ENCODE measurements at regions not wholly inside any gene's neighbourhood (a gene's known extent, or its start where the extent isn't known, plus 50 kb on each side); places are given as distances from the start of the nearest gene placed in this dataset.

DNA sequence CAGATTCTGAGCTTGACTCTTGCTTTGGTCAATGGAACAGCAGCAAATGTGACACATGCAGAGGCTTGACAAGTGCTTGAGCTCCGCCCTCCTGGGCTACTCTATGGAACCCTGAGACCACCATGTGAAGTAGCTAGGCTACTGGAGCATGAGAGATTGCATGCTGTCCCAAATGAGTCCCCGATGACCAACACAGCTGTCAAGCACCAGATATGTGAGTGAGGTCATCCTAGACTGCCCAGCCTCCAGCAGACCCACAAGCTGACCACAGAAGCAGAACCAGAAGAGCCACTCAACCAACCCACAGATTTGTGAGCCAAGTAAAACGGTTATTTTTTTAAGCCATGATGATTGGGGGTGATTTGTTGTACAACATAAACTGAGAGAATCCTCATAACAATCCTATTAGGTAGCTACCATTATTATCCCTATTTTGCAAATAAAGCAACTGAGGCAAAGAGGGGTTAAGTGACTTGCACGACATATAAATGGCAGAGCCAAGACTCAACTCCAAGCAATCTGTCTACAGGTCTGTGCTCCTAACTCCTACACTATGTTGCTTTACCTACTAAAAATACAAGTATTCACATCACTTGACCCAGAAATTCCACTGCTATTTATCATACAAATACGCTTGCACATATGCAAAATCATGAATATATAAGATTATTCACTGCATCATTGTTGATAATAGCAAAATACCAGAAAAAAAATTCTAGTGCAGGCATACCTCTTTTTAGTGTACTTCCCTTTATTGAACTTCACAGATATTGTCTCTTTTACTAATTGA is 136.2 kb downstream of the NDUFA12 start:
- H3K27ac ChIP-seq (ENCODE audit: insufficient read depth, low read depth, low read length): no peak overlapping the region
- H4K20me1 ChIP-seq (replicated peaks; ENCODE audit: control insufficient read depth, extremely low read depth, insufficient read depth, low read length): no peaks in the 10 kb centered on the region
- H3K79me2 ChIP-seq (ENCODE audit: control insufficient read depth, insufficient read depth, low read length): no peaks in the 10 kb centered on the region
- FAIRE-seq (no peak), DNase-seq (ENCODE audit: low read depth, low spot score) (no peak)
- no peaks in the 10 kb centered on the region for H3K36me3 ChIP-seq (ENCODE audit: control insufficient read depth in 2 of 2, extremely low read depth in 1 of 2, insufficient read depth in 2 of 2, low read length in 2 of 2)
- peaks cover 18 to 23% of the 10 kb centered on the region in 2 experiments for H3K27me3 ChIP-seq (ENCODE audit: control insufficient read depth in 2 of 2, insufficient read depth in 2 of 2, low read length in 2 of 2)
- no peaks in the 10 kb centered on the region for H3K4me1 ChIP-seq (ENCODE audit: control insufficient read depth, extremely low read depth, insufficient read depth, low read length)
- ChIA-PET POLR2A (no interaction called here), CTCF (no interaction called here)
- BruUV-seq (replicated peaks): no TSS peak
- intact Hi-C loops (cut with micrococcal nuclease): no loop called here
- no peak overlapping the region for H3K4me2 ChIP-seq (ENCODE audit: insufficient read depth, low read length)
- H3K4me3 ChIP-seq (replicated peaks in 1 of 3; ENCODE audit: insufficient read depth in 1 of 3, low read depth in 1 of 3, low read length in 3 of 3): no peak overlapping the region
- TF ChIP-seq POLR2A (IDR thresholded peaks at IDR 0.05; ENCODE audit: low read depth, low read length) (no peak), FOS (IDR thresholded peaks at IDR 0.05; ENCODE audit: borderline replicate concordance, insufficient read depth, low read length) (no peak), EZH2 (IDR thresholded peaks at IDR 0.05; ENCODE audit: borderline replicate concordance, low read depth, low read length, severe bottlenecking) (no peak), GATA2 (IDR thresholded peaks at IDR 0.05; ENCODE audit: insufficient read depth, insufficient read length, low read depth, low read length) (no peak), JUN (IDR thresholded peaks at IDR 0.05; ENCODE audit: borderline replicate concordance, insufficient read depth, insufficient read length, low read depth) (no peak), POLR2AphosphoS5 (IDR thresholded peaks at IDR 0.05; ENCODE audit: insufficient read depth, low read depth, low read length) (no peak), MYC (IDR thresholded peaks at IDR 0.05; ENCODE audit: low read depth, low read length) (no peak)
- TF ChIP-seq, protein P1, sequence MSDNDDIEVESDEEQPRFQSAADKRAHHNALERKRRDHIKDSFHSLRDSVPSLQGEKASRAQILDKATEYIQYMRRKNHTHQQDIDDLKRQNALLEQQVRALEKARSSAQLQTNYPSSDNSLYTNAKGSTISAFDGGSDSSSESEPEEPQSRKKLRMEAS (IDR thresholded peaks at IDR 0.05; ENCODE audit: insufficient read depth, insufficient read length): no peak
- TF ChIP-seq, protein P2, sequence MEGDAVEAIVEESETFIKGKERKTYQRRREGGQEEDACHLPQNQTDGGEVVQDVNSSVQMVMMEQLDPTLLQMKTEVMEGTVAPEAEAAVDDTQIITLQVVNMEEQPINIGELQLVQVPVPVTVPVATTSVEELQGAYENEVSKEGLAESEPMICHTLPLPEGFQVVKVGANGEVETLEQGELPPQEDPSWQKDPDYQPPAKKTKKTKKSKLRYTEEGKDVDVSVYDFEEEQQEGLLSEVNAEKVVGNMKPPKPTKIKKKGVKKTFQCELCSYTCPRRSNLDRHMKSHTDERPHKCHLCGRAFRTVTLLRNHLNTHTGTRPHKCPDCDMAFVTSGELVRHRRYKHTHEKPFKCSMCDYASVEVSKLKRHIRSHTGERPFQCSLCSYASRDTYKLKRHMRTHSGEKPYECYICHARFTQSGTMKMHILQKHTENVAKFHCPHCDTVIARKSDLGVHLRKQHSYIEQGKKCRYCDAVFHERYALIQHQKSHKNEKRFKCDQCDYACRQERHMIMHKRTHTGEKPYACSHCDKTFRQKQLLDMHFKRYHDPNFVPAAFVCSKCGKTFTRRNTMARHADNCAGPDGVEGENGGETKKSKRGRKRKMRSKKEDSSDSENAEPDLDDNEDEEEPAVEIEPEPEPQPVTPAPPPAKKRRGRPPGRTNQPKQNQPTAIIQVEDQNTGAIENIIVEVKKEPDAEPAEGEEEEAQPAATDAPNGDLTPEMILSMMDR (IDR thresholded peaks at IDR 0.05; ENCODE audit: extremely low read depth in 1 of 2, insufficient read depth in 1 of 2, low read depth in 1 of 2, low read length in 2 of 2): no peak
- dilution Hi-C loops (cut with MboI; ENCODE audit: extremely low pct_ligation_motif_present, low sequenced_read_pairs): no loop called here
- H3K9me1 ChIP-seq (replicated peaks; ENCODE audit: control insufficient read depth, extremely low read depth, insufficient read depth, low read length): no peaks in the 10 kb centered on the region
- no peaks in the 10 kb centered on the region for H3K9me3 ChIP-seq (replicated peaks; ENCODE audit: control insufficient read depth, insufficient read depth, low read length)
- H2AFZ ChIP-seq (ENCODE audit: low read depth, low read length): no peak overlapping the region
- H3K9ac ChIP-seq (replicated peaks; ENCODE audit: extremely low read depth, insufficient read depth, low read length): no peak overlapping the region
